ENCODE measurements at regions not wholly inside any gene's neighbourhood (a gene's known extent, or its start where the extent isn't known, plus 50 kb on each side); places are given as distances from the start of the nearest gene placed in this dataset.

GRCh38 chr13:76527041-76527440, 359.2 kb downstream of the KCTD12 start:
- no peak overlapping the region for H3K4me2 ChIP-seq (ENCODE audit: low read length)
- H3K27ac ChIP-seq = no peak overlapping the region
- H3K9me3 ChIP-seq (ENCODE audit: control insufficient read depth, low read length) = no peaks in the 10 kb centered on the region
- no peaks in the 10 kb centered on the region for H3K27me3 ChIP-seq (ENCODE audit: control insufficient read depth, insufficient read depth, low read length)
- no peak for TF ChIP-seq CTCF (IDR thresholded peaks at IDR 0.05)
- no peak overlapping the region for H3K4me3 ChIP-seq (ENCODE audit: low read depth, low read length)
- no peaks in the 10 kb centered on the region for H3K79me2 ChIP-seq
- H3K4me1 ChIP-seq = no peaks in the 10 kb centered on the region
- H3K9ac ChIP-seq = no peak overlapping the region
- H2AFZ ChIP-seq = no peak overlapping the region
- no peaks in the 10 kb centered on the region for H3K36me3 ChIP-seq (ENCODE audit: control insufficient read depth, insufficient read depth, low read length)

DNA sequence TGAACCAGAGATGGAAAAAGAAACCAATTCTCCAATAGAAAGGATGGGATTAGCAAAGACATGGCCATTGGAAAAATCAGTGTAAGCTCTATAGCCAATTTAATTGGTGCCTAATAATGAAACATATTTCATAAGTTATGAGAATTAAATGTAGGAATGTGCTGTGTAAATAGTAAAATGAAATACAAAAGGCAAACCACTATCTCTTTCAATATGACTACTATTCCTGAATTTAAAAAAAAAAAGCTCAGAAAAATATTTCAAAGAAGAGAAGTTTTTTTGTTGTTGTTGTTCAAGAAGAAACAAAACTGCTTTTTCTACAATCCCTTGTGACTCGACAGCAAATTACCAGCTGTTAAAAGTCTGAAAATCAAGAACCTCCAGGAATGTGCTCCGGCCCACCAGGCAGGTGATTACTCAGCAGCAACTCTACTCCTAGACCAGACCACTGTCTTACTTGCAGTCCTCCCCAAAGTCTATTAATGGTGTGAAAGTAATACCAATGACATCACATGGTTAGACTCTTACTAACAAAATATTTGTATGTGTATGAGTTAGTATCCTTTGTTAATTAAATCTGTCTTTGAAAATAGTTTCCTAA, 362.4 kb downstream of the KCTD12 start:
- H3K4me2 ChIP-seq (ENCODE audit: low read length) = no peak overlapping the region
- TF ChIP-seq CTCF (IDR thresholded peaks at IDR 0.05) = no peak
- no peaks in the 10 kb centered on the region for H3K79me2 ChIP-seq
- no peaks in the 10 kb centered on the region for H3K9me3 ChIP-seq (ENCODE audit: control insufficient read depth, low read length)
- H3K36me3 ChIP-seq (ENCODE audit: control insufficient read depth, insufficient read depth, low read length) = no peaks in the 10 kb centered on the region
- H3K27ac ChIP-seq = no peak overlapping the region
- no peak overlapping the region for H3K4me3 ChIP-seq (ENCODE audit: low read depth, low read length)
- no peaks in the 10 kb centered on the region for H3K27me3 ChIP-seq (ENCODE audit: control insufficient read depth, insufficient read depth, low read length)
- H2AFZ ChIP-seq = no peak overlapping the region
- H3K4me1 ChIP-seq = no peaks in the 10 kb centered on the region
- H3K9ac ChIP-seq = no peak overlapping the region

DNA sequence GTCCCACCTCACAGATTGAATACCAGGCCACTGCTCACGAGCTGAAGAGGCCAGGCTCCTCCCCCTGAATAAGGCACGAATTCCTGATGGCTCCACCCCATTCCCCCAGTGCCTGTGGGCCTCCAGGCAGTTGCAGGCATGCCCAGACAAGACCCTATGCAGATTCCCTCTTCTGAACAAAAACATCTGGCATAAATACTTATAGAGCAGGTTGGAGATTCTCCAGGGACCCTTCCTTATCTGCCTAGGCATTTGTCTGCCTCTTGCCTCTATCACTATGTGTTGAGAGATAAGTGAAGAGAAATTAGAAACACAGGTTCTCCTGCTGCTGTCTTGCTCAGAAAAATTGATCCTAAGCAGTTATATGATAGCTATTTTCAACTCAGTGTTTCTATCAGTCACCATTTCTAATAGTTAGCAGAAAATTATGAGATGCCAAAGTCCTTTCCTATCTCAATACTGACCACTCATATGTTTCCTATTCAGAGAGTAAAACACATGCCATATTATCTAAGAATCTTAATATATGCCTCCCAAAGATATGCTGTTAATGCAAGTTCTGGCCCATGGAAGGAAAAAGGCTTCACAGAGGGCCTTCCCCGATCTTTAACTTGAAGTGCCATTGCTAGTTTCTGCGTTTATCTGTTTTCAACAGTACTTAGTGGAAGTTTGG, 364.0 kb downstream of the KCTD12 start:
- Histone ChIP-seq H3K9ac (no peak overlapping the region), H3K4me1 (no peaks in the 10 kb centered on the region), H3K4me2 (ENCODE audit: low read length) (no peak overlapping the region), H3K9me3 (ENCODE audit: control insufficient read depth, low read length) (no peaks in the 10 kb centered on the region), H3K79me2 (no peaks in the 10 kb centered on the region), H2AFZ (no peak overlapping the region), H3K27me3 (ENCODE audit: control insufficient read depth, insufficient read depth, low read length) (no peaks in the 10 kb centered on the region), H3K36me3 (ENCODE audit: control insufficient read depth, insufficient read depth, low read length) (no peaks in the 10 kb centered on the region), H3K4me3 (ENCODE audit: low read depth, low read length) (no peak overlapping the region), H3K27ac (no peak overlapping the region)
- TF ChIP-seq CTCF (IDR thresholded peaks at IDR 0.05) = no peak

GRCh38 chr13:76519685-76520084, 366.5 kb downstream of the KCTD12 start:
- TF ChIP-seq CTCF (IDR thresholded peaks at IDR 0.05) = no peak
- H3K4me1 ChIP-seq = no peaks in the 10 kb centered on the region

DNA sequence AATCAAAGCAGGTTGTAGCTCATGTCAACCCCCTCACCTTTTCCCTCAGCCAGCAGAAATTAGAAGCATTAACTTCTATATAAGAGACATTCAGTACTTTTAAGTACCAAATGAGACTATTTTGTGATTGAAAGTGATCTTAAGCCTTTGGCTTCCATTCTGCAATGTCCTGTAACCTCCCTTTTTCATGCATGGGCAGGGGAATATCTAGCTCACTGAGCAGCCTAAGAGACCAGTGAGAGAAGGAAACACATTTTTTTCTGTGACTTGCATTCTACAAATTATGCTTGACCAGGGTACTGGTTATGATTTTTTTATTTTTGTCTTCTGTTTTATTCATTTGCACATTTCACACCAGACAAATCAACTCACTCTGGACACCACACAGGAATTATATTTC, 369.6 kb downstream of the KCTD12 start:
- no peaks in the 10 kb centered on the region for H3K36me3 ChIP-seq (ENCODE audit: control insufficient read depth, insufficient read depth, low read length)
- H2AFZ ChIP-seq = no peak overlapping the region
- H3K27ac ChIP-seq = no peak overlapping the region
- H3K4me3 ChIP-seq (ENCODE audit: low read depth, low read length) = no peak overlapping the region
- H3K27me3 ChIP-seq (ENCODE audit: control insufficient read depth, insufficient read depth, low read length) = no peaks in the 10 kb centered on the region
- H3K9ac ChIP-seq = no peak overlapping the region
- H3K4me1 ChIP-seq = no peaks in the 10 kb centered on the region
- H3K4me2 ChIP-seq (ENCODE audit: low read length) = no peak overlapping the region
- no peaks in the 10 kb centered on the region for H3K79me2 ChIP-seq
- H3K9me3 ChIP-seq (ENCODE audit: control insufficient read depth, low read length) = no peaks in the 10 kb centered on the region
- no peak for TF ChIP-seq CTCF (IDR thresholded peaks at IDR 0.05)

More at GRCh38 chr13:76519685-76520084, 366.5 kb downstream of the KCTD12 start:
- Histone ChIP-seq H3K27ac (no peak overlapping the region), H3K4me3 (ENCODE audit: low read depth, low read length) (no peak overlapping the region), H3K27me3 (ENCODE audit: control insufficient read depth, insufficient read depth, low read length) (no peaks in the 10 kb centered on the region), H3K79me2 (no peaks in the 10 kb centered on the region), H3K4me2 (ENCODE audit: low read length) (no peak overlapping the region), H3K9ac (no peak overlapping the region), H3K9me3 (ENCODE audit: control insufficient read depth, low read length) (no peaks in the 10 kb centered on the region), H3K36me3 (ENCODE audit: control insufficient read depth, insufficient read depth, low read length) (no peaks in the 10 kb centered on the region), H2AFZ (no peak overlapping the region)

Measured in parathyroid adenoma (tissue), 2 donors.